ENCODE measurements at regions not wholly inside any gene's neighbourhood (a gene's known extent, or its start where the extent isn't known, plus 50 kb on each side); places are given as distances from the start of the nearest gene placed in this dataset.
"Not testable (repeated sequence)": the region's sequence is repeated elsewhere in the genome, so short reads cannot be mapped to it uniquely, and the experiment has no call there.

DNA sequence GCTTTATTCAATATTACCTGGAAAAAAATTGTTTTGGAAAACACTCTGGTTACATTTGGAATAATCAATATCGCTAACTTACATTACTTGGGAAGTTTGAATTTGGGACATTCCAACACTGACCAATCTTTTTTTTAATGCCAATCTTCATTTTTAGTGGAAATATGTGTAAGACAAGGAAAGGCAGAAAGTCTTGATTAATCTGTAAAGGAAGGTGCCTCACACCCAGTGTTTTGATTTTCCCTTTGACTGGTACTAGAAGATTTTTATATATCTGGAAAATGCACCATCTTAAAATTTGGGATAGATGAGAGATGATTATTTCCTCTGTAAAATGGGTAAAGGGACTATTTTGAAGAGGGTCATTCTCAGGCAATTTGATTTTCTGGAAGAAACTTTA lies 879.2 kb upstream of the ZEB2 start:
- no peak for DNase-seq

DNA sequence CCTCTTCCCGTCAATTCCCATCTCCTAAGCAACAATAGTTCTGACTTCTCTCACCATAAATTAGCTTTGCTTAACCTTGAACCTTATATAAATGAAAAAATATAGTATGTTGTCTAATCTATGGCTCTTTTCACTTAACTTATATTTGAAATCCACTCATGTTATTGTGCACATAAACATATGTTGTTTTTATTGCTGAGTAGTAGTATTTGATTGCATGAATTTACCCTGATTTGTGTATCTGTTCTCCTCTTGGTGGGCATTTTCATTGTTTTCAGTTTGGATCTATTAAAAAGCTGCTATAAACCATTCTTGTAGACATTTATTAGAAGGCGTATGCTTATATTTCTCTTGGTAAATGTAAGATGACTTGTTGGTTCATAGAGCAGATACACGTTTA lies 874.3 kb upstream of the ZEB2 start:
- no peak for DNase-seq

DNA sequence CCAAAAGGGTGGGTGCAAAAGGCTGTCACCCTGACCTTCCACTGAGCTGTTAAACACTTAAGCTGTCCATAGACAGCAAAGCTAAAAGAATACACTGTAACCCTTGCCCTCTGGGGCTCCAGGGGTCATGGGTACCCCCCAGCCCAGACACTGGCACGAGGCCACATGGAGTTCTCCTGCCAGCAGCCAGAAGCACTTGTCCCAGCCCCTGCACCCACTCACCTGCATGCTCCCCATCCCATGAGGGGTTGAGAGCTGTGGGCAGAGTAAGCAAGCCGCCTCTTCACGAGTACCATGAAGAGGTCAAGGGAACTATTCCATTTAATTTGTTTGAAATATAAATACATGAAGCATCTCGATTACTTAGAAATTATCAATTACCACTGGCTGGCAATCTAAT lies 867.1 kb upstream of the ZEB2 start:
- no peak for DNase-seq

DNA sequence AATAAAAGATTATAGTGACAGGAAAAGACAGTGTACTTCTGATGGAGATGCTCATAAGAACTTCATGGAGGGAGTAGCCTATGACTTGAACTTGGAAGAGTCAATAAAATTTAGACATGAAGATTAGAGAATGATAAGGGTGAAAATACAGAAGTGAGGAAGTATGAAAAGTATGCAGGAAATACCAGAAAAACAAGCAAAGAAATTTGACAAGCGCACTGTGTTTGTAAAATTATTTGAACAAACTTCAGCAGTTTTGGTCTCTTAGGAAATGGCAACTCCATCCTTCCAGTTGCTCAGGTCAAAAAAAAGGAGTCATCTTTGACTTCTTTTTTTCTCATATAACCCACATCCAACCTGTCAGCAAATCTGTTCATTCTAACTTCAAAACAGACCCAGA lies 864.0 kb upstream of the ZEB2 start:
- DNase-seq = no peak

DNA sequence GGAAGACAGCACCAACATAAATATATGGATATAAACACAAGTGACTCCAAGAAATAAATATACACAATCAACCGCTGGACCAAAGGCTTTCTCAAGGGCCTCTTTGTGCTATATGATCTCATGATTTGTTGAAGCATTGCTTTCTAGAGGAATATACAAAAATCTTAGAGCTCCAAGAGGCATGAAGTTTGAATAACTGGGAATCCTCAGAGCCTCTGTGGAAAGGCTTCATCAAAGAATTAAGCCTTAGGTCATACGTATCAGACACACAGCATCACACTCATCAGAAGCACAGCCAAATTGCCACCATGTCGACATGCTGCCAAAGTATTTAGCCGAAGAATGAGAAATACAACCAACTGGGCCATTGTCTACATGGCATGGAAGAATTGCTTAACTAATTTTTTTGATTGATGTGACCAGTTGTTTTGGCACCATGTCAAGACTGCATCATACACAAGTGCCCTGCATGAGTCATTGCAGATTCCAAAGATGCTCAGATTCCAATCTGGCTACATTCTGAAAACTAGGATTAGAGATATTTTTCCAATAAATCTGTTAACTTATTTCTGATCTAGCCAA lies 860.6 kb upstream of the ZEB2 start:
- no peak for DNase-seq

DNA sequence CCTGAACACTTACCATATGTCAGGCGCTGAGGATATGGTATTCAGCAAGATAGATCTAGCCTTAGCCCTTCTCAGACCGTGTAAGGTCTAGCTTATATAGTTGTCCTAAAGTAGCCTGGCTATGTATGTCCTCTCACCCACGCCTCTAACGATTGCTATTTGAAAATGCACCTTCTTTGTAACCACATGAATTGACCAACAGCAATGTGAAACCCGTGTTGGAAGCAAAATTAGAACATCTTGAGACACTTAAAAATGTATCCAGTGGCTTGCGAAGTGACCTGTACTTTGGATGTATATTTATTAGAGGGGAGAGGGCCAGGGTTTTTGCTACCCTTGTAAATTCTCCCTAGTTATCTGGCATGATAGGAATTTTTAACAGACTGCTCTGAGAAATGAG lies 860.0 kb upstream of the ZEB2 start:
- DNase-seq = no peak

DNA sequence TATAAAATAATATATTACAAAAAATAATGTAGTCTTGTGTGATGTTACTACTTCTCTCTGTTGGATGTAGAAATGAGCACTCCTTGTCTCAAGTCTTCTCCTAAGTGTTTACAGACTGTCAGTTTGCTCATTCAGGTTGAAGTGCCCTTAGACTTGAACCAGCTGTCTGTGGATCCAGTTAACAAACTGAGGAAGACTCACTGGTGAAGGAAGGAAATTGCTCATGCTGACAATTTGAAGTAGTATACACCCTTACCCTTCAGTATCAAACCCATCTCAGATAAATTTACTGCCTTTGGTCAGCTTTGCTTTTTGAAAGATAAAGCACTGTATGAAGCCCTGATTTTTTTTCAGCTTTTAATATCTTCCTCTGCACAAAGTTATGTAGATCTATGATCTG lies 854.2 kb upstream of the ZEB2 start:
- DNase-seq = no peak

DNA sequence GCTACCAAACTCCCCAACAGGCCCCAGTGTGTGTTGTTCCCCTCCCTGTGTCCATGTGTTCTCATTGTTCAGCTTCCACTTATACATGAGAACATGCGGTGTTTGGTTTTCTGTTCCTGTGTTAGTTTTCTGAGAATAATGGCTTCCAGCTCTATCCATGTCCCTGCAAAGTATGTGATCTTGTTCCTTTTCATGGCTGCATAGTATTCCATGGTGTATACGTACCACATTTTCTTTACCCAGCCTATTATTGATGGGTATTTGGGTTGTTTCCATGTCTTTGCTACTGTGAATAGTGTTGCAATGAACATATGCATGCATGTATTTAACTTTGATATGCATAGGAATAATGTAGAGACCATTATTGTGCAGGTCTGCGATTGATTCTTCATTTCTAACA lies 847.4 kb upstream of the ZEB2 start:
- not testable (repeated sequence) for DNase-seq

DNA sequence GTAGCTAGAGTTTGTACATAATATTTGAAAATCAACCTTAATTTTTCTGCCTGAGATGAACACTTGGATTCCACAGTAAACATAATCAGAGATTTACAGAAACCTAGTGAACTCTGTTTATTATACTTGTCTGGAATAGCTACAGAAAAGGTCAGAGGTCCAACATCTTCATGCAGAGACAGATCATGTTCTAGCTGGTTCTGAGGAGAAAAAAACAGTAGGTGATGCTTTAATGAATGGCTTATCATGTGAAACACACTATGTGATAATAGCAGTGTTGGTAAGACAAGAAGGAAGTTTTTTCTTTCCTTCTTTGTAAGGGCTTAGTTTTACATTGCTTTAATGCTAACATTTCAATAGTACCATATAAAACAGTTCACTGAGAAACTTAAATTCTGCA lies 846.4 kb upstream of the ZEB2 start:
- no peak for DNase-seq

DNA sequence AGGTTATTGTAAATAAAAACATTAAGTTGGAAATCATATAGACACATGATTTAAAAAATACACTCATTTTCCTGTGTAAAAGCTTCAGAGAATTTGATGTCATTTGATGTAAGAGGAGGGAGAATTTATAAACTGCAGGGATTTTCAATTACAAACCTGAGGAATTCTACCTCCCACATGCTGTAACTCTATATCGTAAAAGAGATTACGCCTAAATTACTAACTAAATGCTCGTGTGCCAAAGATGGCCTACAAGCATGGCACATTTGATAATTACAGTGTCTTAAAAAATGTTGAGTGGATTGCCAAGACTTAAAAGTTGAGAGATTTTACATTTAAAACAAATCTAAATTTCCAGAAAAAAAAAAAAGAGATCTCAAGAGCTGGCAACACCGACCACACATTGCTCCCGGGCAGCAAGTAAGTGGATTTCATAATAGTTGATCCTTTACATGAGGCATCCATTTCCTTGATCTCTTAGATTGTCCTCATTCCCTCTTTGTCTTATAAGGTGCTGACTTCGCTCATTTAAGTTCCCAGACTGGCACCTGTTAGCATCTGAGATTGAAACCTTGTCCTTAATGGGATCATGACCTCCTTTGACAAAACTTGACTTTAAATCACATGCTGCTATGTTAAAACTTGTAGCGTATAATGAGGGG lies 840.3 kb upstream of the ZEB2 start:
- no peak for DNase-seq

DNA sequence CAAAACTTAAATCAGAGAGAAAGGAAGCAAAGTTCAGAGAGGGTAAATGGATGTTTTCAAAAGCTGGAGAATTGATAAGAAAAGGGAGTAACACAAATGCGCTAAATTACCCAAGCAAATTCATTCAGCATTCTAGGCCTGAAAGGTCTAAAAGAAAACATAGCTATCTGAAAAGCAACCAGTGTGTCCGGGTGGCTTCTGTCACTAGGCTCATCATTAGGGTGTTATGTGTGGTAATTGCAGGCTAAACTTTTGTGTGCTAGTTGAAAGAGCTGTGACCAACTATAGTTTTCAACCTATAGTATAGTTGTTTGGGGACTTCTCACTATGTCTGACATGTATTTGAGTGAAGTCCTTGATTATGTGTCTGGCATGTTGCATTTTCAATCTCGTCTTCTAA lies 839.6 kb upstream of the ZEB2 start:
- no peak for DNase-seq

DNA sequence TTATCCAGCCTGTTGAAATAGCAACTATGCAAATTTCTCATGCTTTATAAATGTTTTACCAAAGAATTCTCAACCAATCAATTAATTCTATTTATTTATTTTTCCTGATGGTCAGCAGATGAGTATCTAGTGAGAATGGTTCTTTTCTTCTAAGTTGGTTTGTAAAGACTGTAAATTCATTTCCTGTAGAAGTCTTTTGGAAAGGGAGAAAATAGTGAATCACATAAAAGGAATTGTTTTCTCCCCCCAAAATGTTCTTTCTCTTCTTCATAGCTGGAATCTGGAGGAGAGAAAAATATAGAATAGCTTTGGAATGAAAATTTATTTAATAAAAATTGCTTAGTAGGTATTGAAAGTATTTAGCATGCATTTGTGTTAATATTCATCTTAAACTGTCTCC lies 836.1 kb upstream of the ZEB2 start:
- DNase-seq = no peak

DNA sequence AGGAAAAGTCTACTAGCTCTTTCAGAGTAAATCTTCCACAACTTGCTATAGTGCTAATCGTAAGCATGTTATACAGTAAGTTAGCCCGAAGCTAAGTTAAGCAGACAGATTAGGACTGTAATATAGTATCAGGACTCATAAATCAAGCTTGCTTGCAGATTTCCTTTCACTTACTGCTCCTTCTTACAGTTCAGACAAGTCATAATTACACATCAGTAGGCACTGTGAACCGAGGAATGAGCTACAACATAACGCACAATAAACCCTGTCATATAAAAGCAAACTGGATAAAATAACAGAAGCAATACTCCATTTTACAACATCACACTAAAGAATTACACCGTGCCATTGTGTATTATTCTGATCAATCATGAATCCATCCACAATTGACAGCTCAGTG lies 832.6 kb upstream of the ZEB2 start:
- no peak for DNase-seq

DNA sequence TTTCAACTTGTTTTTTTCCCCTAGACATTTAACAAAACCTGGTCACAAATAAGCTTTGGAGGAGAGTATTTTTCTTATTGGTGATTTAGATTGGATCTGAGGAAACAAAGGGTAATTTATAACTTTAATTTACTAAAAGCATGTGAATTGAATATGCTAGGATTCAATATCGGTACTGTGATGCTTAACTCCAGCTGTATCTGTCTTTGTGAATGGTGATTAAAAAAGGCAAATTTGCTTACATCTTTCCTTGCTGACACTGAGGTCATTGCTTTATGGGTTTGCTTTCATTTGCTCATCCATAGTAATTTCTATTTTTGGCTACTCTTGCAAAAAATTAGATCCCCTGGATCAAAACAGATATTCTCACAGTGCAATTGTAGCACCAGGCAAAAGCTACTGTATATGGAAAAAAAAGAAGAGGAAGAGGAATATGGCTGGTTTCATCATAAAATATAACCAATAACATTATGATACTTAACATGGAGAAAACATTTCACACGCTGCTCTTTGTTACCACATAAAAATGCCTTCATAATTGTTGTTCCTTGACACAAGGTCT lies 832.0 kb upstream of the ZEB2 start:
- no peak for DNase-seq

DNA sequence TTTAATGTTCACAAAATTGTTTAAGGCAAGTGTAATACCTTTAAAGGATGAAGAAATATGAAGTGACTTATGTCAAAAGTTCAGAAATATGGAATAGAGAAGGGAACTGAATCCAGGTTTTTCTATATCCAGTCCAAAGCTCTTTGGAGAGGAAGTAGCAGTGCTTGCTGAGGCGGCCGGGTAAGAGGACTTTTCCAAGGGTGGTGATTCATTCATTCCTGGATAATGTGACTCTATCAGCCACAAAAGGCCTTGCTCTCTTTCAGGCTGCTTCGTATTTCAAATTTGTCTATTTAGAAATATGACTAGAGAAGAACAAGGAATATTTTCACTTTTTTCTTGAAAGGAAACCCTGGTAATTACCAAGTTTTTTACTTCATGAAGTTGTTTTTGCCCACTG lies 830.1 kb upstream of the ZEB2 start:
- no peak for DNase-seq

DNA sequence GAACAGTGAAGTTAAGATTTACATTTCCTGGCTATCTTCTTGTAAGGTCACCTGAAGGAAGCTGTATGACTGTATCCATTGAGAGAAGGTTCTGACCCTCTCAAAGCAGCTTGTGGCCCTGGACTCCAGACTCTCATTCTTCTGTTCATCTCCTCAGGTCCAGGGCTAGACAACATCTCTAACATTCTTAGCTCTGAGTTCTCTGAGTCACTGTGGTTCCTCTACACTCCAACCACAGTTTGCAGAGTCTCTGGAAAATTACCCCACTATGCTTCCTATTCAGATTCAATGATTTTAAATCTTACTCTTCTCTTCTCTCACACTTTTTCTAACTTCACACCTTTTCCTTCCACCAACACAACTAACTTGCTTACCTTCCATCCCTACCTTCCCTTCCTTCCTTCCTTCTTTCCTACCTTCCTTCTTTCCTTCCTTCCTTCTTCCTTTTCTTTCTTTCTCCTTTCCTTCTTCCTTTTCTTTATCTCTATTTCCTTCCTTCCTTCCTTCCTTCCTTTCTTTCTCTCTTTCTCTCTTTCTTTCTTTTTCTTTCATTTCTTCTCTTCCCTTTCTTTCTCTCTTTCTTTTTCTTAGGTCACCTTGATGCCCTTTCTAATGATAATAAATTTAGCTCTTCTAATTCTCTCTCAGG lies 824.3 kb upstream of the ZEB2 start:
- no peak for DNase-seq

DNA sequence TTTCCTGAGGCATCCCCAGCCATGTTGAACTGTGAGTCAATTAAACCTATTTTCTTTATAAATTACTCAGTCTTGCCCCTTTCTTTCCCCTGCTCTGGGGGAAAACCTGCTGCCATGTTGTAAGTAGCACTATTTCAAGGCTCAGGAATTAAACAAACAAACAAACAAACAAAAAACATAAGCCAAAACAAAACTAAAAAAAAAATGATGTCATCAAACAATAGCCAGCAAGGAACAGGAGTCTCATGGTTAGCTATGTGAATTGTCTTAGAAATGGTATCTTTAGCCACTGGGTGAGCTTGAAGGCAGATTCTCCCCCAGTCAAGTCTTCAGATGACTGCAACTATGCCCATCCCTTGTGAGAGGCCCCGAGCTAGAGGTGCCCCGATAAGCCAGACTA lies 823.4 kb upstream of the ZEB2 start:
- no peak for DNase-seq

DNA sequence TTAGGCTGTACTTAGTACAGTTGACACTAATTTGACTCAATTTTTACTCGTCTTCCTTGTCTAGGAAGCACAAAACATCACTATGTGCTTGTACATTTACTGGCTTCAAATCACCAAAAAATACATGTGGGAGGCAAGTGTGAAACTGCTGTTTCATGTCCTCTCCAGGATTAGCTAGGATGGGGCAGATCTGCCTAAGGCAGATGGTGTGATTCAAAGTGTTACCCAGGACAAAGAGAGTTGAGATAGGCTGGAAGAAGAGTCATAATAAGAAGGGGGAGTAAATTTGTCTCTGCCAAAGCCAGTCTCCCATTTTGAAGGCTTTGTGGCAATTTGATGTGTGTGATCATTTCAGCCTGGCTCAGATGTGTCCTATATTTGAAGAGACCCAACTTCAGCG lies 821.6 kb upstream of the ZEB2 start:
- no peak for DNase-seq

DNA sequence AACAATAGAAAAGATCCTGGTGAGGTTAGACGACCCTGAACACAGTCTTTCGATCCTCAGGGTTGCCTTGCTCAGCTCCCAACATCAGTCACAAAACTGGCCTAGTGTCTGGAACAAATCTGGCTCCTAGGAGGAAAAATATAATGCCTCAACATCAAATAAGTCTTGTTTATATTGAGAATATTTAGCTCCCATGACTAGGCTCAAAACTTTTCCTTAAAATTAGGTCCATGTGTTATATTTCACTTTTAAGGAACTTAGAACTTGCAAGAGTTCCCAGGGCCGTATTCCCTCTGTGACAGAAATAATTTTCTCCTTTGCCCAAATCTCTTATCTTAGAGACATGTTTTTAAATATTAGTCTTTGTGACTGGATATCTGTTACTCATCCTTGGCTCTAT lies 819.7 kb upstream of the ZEB2 start:
- no peak for DNase-seq

DNA sequence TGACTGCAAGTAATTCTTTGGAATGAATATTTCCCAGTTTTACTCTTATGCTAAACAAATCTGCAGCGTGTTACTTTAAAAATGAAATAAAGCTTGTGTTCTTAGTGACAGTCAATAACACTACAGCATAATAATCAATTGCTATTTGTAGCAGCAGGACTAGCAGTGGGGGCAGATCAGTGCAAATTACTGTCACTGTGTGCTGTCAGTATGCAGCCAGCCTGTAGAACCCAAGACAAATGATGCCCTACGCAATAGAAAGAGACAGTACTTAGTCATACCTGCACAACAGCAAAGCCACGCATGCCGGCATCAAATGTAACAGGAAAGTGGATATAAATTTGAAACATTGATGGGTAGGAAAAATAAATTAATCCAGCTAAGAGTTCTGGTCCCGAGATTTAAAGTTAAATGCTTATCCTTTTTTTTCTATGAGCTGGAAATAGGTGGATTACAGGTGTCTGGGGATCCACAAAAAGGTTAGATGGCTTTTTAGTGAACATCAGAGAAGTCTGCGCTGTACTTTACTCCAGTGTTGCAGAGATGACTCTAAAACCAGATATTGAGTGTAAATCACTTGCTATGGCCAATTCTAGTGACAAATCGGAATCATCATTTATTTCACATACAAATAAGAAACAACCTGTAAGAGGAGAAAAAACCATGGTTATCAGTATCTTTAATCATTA lies 812.4 kb upstream of the ZEB2 start:
- no peak for DNase-seq

DNA sequence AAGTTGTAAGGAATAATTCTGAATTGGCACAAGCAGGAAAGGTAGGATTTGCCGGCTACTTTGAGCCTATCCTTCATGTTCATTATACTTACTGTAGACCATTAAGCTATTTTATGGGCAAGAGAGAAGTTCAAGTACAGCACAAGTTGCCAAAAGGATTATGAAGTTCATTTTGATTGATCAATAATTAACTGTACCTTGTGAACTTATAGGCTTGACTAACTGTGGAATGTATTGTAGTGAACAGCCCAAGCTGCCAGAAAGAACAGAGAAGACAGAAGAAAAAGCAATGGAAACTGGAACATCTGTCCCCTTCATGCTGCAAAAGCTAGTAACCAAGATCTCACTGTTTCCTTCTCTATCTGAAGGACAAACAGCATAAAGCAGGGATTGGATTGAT lies 810.1 kb upstream of the ZEB2 start:
- DNase-seq = no peak

DNA sequence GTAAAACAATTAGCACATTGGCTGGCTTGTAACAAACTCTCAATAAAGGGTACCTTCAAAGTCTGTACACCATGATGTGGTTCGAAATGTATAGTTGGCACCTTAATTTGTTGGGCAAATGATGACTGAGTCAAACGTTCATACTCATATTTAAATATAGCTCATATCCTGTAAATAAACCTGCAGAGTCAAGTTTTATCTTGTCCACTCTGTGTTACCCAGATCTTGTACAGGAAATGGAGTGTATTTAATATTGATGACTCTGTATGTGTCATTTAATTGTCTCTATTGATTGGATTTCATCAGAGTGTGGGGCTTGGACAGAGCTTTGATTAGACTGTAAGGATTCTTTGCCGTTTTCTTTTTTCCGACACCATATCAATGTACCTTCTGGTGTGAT lies 805.6 kb upstream of the ZEB2 start:
- no peak for DNase-seq

DNA sequence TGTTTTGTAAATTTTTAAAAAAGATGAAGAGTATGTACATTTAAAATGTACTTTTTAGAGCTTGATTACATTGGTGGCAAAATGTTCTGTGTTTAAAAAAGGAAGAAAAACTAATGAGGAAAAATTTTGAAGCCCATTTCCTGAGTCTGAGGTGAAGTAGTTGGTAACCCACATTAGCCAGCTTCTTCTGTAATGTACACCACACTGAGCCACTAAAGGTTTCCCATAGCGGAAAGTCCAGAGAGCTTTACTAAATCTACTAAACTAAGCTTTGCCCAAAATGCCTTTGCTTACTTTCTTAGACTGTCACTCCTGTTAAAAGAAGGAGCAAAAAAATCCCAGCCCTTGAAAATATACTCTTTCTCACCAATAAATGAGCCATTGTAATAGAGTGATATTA lies 804.8 kb upstream of the ZEB2 start:
- DNase-seq = no peak

DNA sequence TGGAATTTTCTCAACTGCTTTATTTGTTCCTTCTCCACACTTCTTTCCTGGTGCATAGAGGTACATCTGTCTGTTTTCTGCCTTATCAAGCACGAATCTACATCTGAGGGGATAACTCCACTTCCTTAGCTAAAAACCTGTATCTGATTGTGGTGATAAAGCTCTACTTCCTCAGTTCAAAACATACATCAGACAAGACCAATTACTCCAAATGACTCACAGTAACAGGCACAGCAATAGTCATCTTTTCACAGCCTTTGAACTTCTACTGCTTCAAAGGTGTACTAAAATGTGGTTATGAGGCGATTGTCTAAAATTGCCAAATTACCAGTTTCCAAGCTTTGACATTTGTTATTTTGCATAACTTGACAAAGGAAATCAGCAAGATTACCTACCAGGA lies 803.6 kb upstream of the ZEB2 start:
- no peak for DNase-seq

Data from islet precursor cell (in vitro differentiated cells).